Prostate gland (tissue), 2 donors: ENCODE measurements at regions not wholly inside any gene's neighbourhood (a gene's known extent, or its start where the extent isn't known, plus 50 kb on each side); places are given as distances from the start of the nearest gene placed in this dataset.

Experiments
- DNase-seq: peaks from one replicate; pipeline ENCODE4 v3.0.0-alpha.2; 2019; ENCODE audit warnings: low spot score
- H3K27ac ChIP-seq, 2 donors: fragments of 200-600 bp; sonication (generic); 2 replicates each; pipeline ENCODE4 v1.5.1; 2017 to 2019
- H3K27me3 ChIP-seq: fragments of 200-600 bp; sonication (generic); replicated peaks from 2 replicates; pipeline ENCODE4 v1.5.1; 2019; ENCODE audit not compliant: insufficient read depth
- H3K36me3 ChIP-seq, 2 donors: fragments of 200-600 bp; sonication (generic); 1 replicate in 1 of 2; 2 replicates in 1 of 2; pipeline versions ENCODE4 v1.5.1 to v1.8.1; 2017 to 2019
- H3K4me1 ChIP-seq: fragments of 200-600 bp; sonication (generic); replicated peaks from 2 replicates; pipeline ENCODE4 v1.5.1; 2019
- H3K4me3 ChIP-seq, 2 donors: fragments of 200-600 bp; sonication (generic); 2 replicates each; pipeline ENCODE4 v1.5.1; 2017 to 2019
- H3K9me3 ChIP-seq: fragments of 200-600 bp; sonication (generic); 2 replicates; pipeline ENCODE4 v1.5.1; 2017
- CTCF ChIP-seq, 4 experiments: fragments of 200-600 bp in 2 of 4; fragments of 450-650 bp in 2 of 4; sonication (generic) in 2 of 4; IDR thresholded peaks; 1 replicate in 3 of 4; 2 replicates in 1 of 4; pipeline ENCODE4 v1.5.1; 2016 to 2019; ENCODE audit warnings: antibody characterized with exemption in 4 of 4, mild to moderate bottlenecking in 2 of 4, moderate library complexity in 2 of 4
- POLR2A ChIP-seq: fragments of 450-650 bp; IDR thresholded peaks from one replicate; pipeline ENCODE4 v1.6.1; 2016; ENCODE audit warnings: antibody characterized with exemption, mild to moderate bottlenecking
- POLR2AphosphoS5 ChIP-seq: sonication (generic); formaldehyde crosslinking; IDR thresholded peaks from one replicate; pipeline ENCODE4 v1.6.1; 2017; ENCODE audit warnings: antibody characterized with exemption
- WGBS: methylation state at CpG from one replicate; pipeline ENCODE4 v1.1.5; 2018; 5-methylcytosine and 5-hydroxymethylcytosine counted together
- intact Hi-C: fragments of 100-400 bp; cut with DNase I; formaldehyde crosslinking; loops from one replicate; pipeline ENCODE4 v1.14.2; 2022

GRCh38 chr3:154801729-154802128, 278.4 kb upstream of the MME start:
- H3K4me3 ChIP-seq: no peak overlapping the region
- no peaks in the 10 kb centered on the region for H3K4me1 ChIP-seq
- TF ChIP-seq POLR2A (no peak), POLR2AphosphoS5 (no peak), CTCF (IDR thresholded peaks at IDR 0.05) (no peak)
- no peaks in the 10 kb centered on the region for H3K9me3 ChIP-seq
- H3K27ac ChIP-seq: no peak overlapping the region
- intact Hi-C loops: no loop called here
- no peak for DNase-seq
- no peaks in the 10 kb centered on the region for H3K36me3 ChIP-seq
- no peaks in the 10 kb centered on the region for H3K27me3 ChIP-seq

GRCh38 chr3:154799800-154800199, 280.3 kb upstream of the MME start:
- intact Hi-C loops: no loop called here

DNA sequence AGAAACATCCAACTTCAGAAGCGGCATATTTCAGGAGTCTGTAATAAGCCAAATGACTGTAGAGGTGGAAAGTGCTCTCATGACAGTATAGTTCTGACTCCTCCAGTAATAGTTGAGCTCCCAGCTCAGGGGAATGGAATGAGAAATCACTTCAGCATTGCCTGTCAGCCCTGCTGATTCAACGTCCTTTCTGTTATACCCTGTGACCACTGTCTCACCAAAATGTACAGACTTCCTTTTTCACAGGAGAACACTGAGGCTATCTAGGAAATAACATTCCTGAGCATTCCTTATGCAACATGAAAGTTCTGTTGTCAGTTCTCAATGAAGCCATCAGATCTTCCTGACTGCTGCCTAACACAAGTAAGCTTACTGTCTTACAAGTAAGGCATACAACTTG, 284.5 kb upstream of the MME start:
- WGBS: 65% methylated on average over 2 of the region's 2 CpGs
- no peak overlapping the region for H3K4me3 ChIP-seq
- H3K9me3 ChIP-seq: no peaks in the 10 kb centered on the region
- H3K27ac ChIP-seq: no peak overlapping the region
- TF ChIP-seq POLR2A: no peak
- no peak for TF ChIP-seq POLR2AphosphoS5
- no peak for TF ChIP-seq CTCF (IDR thresholded peaks at IDR 0.05)
- intact Hi-C loops: no loop called here
- H3K27me3 ChIP-seq: no peaks in the 10 kb centered on the region
- H3K4me1 ChIP-seq: no peaks in the 10 kb centered on the region
- DNase-seq: no peak
- H3K36me3 ChIP-seq: no peaks in the 10 kb centered on the region

More at GRCh38 chr3:154799800-154800199, 280.3 kb upstream of the MME start:
- DNase-seq: no peak
- Histone ChIP-seq H3K9me3 (no peaks in the 10 kb centered on the region), H3K4me3 (no peak overlapping the region), H3K36me3 (no peaks in the 10 kb centered on the region), H3K27me3 (no peaks in the 10 kb centered on the region), H3K27ac (no peak overlapping the region), H3K4me1 (no peaks in the 10 kb centered on the region)
- WGBS: 62% methylated on average over 2 of the region's 2 CpGs
- TF ChIP-seq POLR2AphosphoS5 (no peak), CTCF (IDR thresholded peaks at IDR 0.05) (no peak), POLR2A (no peak)

DNA sequence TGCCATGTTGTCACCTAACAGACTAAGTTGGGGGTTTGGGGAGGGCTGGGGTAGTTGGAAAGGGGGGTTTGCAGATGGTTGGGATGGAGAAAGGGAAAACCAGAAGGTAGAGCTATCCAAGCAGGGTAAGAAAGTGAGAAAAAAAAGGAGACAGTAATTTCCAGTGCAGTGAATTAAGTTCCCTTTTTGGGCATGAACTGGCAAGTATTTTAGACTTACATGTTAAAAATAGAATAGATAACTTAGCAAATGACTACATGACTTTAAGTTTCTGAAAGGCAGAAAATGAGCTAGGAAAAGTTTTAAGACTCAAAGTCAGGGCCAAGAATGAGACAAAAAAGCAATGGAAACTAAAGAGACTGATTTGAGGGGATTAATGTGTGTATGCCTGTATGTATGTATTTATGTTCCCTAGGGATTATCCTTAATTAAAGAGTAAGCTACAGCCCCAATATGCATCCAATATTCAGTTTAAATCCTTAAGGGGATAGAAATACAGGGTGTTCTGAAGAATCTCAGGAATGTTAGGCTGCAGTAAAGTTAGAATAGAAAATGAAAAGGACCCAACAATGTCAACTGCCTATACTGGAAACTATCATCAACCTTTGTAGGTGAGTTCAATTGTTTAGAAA, 285.2 kb upstream of the MME start:
- Histone ChIP-seq H3K27ac (no peak overlapping the region), H3K4me1 (no peaks in the 10 kb centered on the region), H3K9me3 (no peaks in the 10 kb centered on the region), H3K4me3 (no peak overlapping the region), H3K36me3 (no peaks in the 10 kb centered on the region), H3K27me3 (no peaks in the 10 kb centered on the region)
- no peak for TF ChIP-seq POLR2AphosphoS5
- intact Hi-C loops: no loop called here
- DNase-seq: no peak

DNA sequence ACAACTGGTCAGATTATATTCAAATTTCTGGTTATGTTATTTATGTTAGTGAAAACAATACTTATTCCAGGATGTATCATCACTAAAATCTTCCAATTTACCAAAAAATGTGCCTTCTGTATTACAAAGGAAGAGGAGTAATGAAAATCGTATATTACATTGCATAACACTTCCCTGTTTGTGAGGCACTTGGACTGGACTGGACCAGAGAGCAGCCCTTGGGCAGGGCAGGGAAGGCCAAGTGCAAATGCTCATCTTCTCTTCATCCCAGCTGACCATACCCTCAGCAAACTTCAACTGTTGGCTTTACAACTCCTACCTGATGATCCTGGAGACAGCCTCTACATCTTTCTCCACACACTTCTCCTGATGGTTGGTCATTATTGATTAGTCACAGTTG, 285.7 kb upstream of the MME start:
- Histone ChIP-seq H3K27ac (no peak overlapping the region), H3K4me3 (no peak overlapping the region), H3K4me1 (no peaks in the 10 kb centered on the region), H3K9me3 (no peaks in the 10 kb centered on the region), H3K36me3 (no peaks in the 10 kb centered on the region), H3K27me3 (no peaks in the 10 kb centered on the region)
- no peak for DNase-seq
- TF ChIP-seq POLR2AphosphoS5 (no peak), CTCF (IDR thresholded peaks at IDR 0.05) (no peak), POLR2A (no peak)
- intact Hi-C loops: no loop called here
- 81% methylated on average over 1 of the region's 1 CpG for WGBS
